MG63 (cell line): ENCODE measurements at regions not wholly inside any gene's neighbourhood (a gene's known extent, or its start where the extent isn't known, plus 50 kb on each side); places are given as distances from the start of the nearest gene placed in this dataset.
A peak's percentile ranks its signal among the peaks of the same experiment; 100 is the strongest.
"Not testable (repeated sequence)": the region's sequence is repeated elsewhere in the genome, so short reads cannot be mapped to it uniquely, and the experiment has no call there.

ENCODE experiments used
- DNase-seq: peaks from one replicate; pipeline ENCODE4 v3.0.0-alpha.2; 2020
- H3K27me3 ChIP-seq: fragments of 250-450 bp; sonication (Bioruptor Pico); 2 replicates; pipeline ENCODE4 v1.5.1; 2020; ENCODE audit warnings: mild to moderate bottlenecking, moderate library complexity
- H3K36me3 ChIP-seq: fragments of 250-450 bp; sonication (Bioruptor Pico); 2 replicates; pipeline ENCODE4 v1.5.1; 2020; ENCODE audit warnings: mild to moderate bottlenecking, moderate library complexity
- H3K4me3 ChIP-seq: fragments of 250-450 bp; sonication (Bioruptor Pico); 2 replicates; pipeline ENCODE4 v1.5.1; 2020; ENCODE audit warnings: mild to moderate bottlenecking, moderate library complexity
- H3K9me3 ChIP-seq: fragments of 250-450 bp; sonication (Bioruptor Pico); 2 replicates; pipeline ENCODE4 v1.5.1; 2020; ENCODE audit warnings: mild to moderate bottlenecking, moderate library complexity

DNA sequence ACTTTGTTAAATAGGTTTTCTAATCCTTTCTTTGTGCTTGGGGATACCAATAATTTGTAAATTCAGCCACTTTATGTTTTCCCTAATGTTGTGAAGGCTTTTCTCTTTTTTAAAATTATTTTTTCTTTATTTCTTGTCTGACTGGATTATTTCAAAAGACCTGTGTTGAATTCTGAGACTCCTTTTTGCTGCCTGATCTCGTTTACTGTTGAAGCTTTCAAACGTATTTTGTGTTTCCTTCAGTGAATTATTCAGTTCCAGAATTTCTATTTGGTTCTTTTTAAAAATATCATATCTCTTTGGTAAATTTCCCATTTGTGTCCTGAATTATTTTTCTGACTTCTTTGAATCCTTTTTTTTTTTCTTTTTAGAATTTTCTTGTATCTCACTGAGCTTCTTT, 241.6 kb downstream of the LRIG3 start:
- Histone ChIP-seq H3K4me3 (no peak overlapping the region), H3K9me3 (peaks cover 20% of the 10 kb centered on the region), H3K27me3 (no peaks in the 10 kb centered on the region), H3K36me3 (no peaks in the 10 kb centered on the region)
- no peak for DNase-seq

DNA sequence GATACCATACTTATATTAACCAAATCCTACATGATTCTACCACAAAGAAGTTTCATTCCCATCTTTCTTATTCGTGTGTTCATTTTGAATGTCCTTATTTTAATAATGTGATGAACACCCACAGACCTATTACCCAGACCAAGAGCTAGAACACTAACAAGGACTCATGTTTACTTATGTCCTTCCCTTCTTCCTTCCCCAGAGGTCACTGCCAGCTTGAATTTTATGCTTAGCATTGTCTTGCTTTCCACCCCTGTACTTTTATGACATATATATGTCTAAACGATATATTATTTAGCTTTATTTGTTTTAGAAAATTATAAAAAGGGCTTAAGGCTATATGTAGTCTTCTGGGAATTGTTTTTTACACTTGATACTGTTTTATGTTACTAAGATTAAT, 238.6 kb downstream of the LRIG3 start:
- no peak overlapping the region for H3K4me3 ChIP-seq
- peaks cover 17% of the 10 kb centered on the region for H3K9me3 ChIP-seq
- DNase-seq: no peak
- no peaks in the 10 kb centered on the region for H3K27me3 ChIP-seq
- H3K36me3 ChIP-seq: no peaks in the 10 kb centered on the region

DNA sequence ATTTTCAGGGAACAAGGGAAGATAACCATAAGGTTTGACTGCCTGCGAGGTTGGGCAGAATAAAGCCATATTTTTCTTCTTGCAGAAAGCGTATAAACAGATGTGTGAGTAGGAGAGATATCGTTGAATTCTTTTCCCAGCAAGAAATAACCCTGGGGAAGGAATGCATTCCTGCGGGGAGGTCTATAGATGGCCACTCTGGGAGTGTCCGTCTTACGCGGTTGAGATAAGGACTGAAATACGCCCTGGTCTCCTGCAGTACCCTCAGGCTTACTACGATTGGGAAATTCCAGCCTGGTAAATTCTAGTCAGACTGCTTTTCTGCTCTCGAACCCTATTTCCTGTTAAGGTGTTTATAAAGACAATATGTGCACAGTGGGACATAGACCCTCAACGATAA, 225.0 kb downstream of the LRIG3 start:
- no peaks in the 10 kb centered on the region for H3K27me3 ChIP-seq
- no peak for DNase-seq
- no peaks in the 10 kb centered on the region for H3K36me3 ChIP-seq
- no peak overlapping the region for H3K4me3 ChIP-seq
- peaks cover 6% of the 10 kb centered on the region; the same call in 1 of the 2 replicates for H3K9me3 ChIP-seq

DNA sequence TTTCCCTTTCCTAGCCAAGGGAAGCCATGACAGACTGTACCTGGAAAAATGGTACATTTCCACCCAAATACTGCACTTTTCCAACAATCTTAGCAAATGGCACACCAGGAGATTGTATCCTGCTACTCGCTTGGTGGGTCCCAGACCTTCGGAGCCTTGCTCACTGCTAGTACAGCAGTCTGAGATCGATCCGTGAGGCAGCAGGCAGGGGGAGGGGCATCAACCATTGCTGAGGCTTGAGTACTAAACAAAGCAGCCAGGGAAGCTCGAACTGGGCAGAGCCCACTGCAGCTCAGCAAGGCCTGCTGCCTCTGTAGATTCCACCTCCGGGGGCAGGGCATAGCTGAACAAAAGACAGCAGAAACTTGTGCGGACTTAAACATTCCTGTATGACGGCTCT, 218.8 kb downstream of the LRIG3 start:
- Histone ChIP-seq H3K4me3 (no peak overlapping the region), H3K9me3 (peaks cover 5% of the 10 kb centered on the region; the same call in 1 of the 2 replicates), H3K27me3 (no peaks in the 10 kb centered on the region), H3K36me3 (no peaks in the 10 kb centered on the region)
- DNase-seq: no peak

DNA sequence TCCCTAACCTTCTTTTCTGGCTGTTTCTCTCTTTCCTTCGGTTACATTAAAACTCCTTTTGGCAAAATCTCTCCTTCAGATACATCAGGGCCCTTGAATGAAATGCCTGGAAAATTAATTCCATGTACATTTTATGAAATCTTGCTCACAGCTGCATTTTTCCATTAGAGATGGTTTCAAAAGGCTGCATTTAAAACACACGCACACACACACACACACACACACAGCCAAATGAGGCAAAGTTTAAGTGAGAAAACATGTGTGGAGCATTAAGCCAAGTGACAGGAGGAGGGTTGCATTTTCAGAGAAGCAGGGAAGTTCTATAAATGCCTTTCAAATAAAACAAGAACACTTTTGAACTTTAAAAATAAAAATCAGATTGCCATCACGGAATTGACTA, 216.4 kb downstream of the LRIG3 start:
- H3K9me3 ChIP-seq: peaks cover 5% of the 10 kb centered on the region; the same call in 1 of the 2 replicates
- no peaks in the 10 kb centered on the region for H3K36me3 ChIP-seq
- DNase-seq: no peak
- H3K27me3 ChIP-seq: no peaks in the 10 kb centered on the region
- no peak overlapping the region for H3K4me3 ChIP-seq

DNA sequence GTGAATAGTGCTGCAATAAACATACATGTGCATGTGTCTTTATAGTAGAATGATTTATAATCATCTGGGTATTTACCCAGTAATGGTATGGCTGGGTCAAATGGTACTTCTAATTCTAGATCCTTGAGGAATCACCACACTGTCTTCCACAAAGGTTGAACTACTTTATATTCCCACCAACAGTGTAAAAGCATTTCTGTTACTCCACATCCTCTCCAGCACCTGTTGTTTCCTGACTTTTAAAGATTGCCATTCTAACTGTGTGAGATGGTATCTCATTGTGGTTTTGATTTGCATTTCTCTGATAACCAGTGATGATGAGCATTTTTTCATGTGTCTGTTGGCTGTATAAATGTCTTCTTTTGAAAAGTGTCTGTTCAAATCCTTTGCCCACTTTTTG, 215.5 kb downstream of the LRIG3 start:
- H3K36me3 ChIP-seq, DNase-seq, H3K27me3 ChIP-seq, H3K9me3 ChIP-seq, H3K4me3 ChIP-seq: not testable (repeated sequence)

DNA sequence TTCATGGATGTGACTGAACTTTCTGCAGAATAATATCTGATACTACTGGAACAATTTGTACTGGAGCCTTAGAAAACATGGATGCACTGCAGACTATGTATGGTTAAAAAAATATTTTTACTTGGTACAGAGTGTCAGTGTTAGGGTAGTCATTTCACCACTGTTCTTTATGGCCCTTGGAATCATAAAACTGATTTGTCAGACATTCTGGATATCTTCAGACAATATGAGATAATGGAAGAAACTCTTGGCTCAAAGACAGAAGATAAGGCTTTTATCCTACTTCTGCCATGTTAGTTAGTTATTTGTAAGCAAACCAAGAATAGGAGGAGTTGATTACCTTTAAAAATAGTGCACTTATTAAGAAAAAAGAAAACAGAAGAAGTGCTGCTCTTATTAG, 209.4 kb downstream of the LRIG3 start:
- Histone ChIP-seq H3K36me3 (no peaks in the 10 kb centered on the region), H3K9me3 (peaks cover 4% of the 10 kb centered on the region; the same call in 1 of the 2 replicates), H3K4me3 (no peak overlapping the region), H3K27me3 (no peaks in the 10 kb centered on the region)
- no peak for DNase-seq

DNA sequence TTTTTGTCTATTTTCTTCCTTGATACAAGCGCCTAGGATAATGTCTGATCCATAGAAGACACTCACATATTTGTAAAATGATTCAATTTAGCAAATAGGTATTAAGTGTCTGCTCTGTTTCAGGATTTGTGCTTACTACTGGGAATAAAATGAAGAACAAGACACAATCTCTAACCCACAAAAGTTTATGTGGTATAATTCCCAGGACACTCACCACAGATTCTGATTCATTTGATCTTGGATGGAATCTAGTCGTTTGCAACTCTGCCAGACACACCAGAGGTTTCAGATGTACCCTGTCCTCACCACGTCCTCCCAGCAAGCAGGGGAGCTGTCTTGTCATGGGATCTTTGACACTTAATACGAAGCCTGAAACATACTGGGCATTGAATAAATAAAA, 208.3 kb downstream of the LRIG3 start:
- DNase-seq: peak; percentile 43
- Histone ChIP-seq H3K27me3 (no peaks in the 10 kb centered on the region), H3K4me3 (no peak overlapping the region), H3K9me3 (peaks cover 4% of the 10 kb centered on the region; the same call in 1 of the 2 replicates), H3K36me3 (no peaks in the 10 kb centered on the region)

DNA sequence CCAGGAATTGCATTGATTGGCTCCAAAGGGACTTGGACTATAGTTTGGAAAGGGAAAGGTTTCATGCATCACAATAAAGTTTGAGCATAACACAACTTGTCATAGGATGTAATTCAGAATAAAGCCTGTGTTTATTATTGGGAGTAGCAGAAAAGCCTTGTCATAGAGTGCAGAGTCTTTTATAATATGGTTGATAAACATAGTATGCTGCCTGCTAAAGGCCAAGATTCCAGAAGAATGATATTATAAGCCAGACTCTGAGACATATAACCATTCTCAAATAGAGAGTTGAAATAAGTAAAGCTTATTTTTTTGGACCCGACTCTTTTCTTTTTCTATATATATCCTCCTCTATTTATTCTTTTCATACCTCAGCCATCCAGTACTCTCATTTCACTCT, 207.3 kb downstream of the LRIG3 start:
- Histone ChIP-seq H3K27me3 (no peaks in the 10 kb centered on the region), H3K36me3 (no peaks in the 10 kb centered on the region), H3K4me3 (no peak overlapping the region), H3K9me3 (peaks cover 4% of the 10 kb centered on the region; the same call in 1 of the 2 replicates)
- no peak for DNase-seq

DNA sequence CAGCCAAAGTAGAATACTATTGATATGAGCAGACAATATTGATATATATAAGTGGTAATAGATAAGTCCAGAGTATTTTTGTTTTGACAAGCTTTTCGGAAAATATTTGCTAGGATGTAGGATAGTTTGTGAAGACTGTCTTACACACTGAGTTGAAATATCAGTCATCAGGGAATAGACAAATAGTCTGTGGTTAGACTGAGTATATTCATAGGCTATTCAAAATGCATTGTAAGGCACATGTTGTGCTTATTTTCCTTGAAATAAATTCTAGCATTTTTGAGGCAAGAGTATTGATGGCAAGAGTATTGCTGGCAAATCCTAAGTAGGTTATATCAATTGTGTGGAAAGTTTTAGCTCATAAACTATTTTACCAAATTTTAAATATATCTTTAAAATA, 201.1 kb downstream of the LRIG3 start:
- Histone ChIP-seq H3K27me3 (no peaks in the 10 kb centered on the region), H3K36me3 (no peaks in the 10 kb centered on the region), H3K4me3 (no peak overlapping the region), H3K9me3 (no peaks in the 10 kb centered on the region)
- no peak for DNase-seq

DNA sequence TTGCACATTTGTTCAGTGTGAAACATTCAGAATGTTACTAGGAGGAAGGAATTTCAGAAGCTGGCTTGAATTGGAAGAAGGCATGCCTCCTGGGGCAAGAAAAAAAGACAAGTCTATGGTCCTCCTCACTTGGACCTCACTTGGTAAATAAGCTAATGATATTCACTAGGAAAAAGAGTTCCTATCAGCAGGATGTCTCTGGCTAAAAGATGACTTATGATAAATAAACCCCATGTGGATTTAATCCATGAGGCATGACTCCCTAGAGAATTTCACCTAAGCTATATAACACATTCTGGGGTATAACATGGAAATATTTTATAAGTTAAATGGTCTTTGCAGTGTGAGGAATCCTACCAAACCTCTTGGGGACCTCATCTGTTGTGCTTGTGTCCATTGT, 199.9 kb downstream of the LRIG3 start:
- H3K4me3 ChIP-seq: no peak overlapping the region
- no peaks in the 10 kb centered on the region for H3K27me3 ChIP-seq
- H3K9me3 ChIP-seq: no peaks in the 10 kb centered on the region
- no peaks in the 10 kb centered on the region for H3K36me3 ChIP-seq
- no peak for DNase-seq

DNA sequence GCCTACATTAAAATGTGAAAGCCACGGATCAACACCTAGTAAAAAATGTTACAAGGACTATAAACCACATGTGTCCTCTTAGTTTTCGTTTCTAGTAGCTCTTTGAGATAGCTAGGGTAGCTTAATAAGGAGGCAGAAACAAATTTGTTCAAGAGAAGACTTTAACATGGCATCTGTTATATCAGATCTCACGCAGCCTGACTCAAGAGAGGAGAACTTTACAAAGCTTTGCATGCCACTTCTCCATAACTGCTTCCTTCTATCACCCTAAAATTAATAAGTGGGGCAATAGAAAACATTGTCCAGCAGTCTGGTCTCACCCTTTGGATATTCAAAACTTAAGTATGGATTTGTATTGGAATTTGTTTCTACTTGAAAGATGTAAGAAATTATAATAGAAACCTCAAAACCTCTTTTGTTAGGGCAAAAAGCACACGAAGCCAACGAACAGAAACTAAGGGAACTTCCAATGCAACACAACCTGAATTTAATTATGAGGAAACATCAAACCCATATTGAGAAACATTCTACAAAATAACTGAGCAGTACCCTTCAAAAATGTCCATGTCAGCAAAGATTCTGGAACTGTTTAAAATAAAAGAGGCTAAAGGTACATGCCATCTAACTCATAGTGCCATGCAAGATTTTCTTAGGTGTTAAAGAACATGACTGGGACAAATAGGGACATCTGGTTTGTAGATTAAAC, 194.8 kb downstream of the LRIG3 start:
- Histone ChIP-seq H3K4me3 (no peak overlapping the region), H3K9me3 (no peaks in the 10 kb centered on the region; the same call in 1 of the 2 replicates), H3K36me3 (no peaks in the 10 kb centered on the region), H3K27me3 (no peaks in the 10 kb centered on the region)
- no peak for DNase-seq

DNA sequence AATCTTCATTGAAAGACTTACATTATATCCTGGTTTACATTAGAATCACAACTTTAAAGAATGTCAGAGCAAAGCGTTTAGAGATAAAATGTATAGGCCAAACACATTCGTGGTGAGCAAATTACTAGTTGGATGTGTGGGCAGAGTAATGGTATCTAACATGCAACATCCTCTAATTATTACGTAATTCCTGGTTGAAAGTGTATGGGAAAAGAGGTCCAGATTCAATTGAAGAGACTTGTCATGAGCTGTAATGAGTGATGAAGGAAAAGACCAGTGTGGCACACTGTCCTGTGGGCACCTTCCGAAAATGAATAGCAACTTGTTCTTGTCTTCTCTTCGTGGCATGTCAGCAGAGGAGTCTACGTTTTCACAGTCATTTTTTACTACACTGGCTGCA, 192.8 kb downstream of the LRIG3 start:
- no peak for DNase-seq
- Histone ChIP-seq H3K27me3 (no peaks in the 10 kb centered on the region), H3K36me3 (no peaks in the 10 kb centered on the region), H3K4me3 (no peak overlapping the region), H3K9me3 (no peaks in the 10 kb centered on the region; the same call in 1 of the 2 replicates)

DNA sequence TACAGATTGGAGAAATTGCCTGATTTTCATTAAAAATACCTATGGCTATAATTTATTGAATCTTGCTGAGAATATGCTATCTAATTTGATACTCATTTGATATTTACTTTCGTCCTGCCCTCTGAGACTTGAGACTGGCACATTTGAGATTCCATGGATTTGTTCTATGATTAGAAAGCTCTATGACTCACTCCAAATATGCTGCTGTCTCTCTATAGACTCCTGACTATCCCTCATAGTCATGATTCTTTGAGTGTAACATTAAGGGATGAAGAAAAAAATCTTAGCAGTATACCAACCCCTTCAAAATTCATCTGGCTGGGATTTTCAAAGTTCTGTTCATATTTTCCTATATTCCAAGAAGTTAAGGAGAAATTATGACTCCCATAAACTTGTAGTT, 191.9 kb downstream of the LRIG3 start:
- DNase-seq: no peak
- Histone ChIP-seq H3K36me3 (no peaks in the 10 kb centered on the region), H3K4me3 (no peak overlapping the region), H3K27me3 (no peaks in the 10 kb centered on the region), H3K9me3 (no peaks in the 10 kb centered on the region; the same call in 1 of the 2 replicates)

DNA sequence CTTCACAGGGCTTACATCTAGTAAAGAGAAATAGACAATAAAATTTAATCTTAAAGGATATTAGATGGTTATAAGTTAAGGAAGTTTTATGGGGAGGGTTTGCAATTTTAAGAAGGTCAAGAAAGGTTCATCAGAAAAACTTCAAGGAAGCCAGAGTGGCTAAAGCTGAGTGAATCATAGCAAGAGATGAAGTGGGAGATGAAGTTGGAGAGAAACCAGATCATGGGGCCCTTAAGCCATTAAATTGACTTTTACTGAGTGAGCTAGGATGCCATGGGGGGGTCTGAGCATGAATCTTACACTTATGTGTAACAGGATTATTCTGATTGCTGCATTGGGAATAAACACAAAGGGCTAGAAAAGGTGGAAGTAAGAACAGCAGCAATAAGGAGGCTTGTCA, 189.2 kb downstream of the LRIG3 start:
- no peak overlapping the region for H3K4me3 ChIP-seq
- no peaks in the 10 kb centered on the region for H3K27me3 ChIP-seq
- no peaks in the 10 kb centered on the region for H3K36me3 ChIP-seq
- no peaks in the 10 kb centered on the region; the same call in 1 of the 2 replicates for H3K9me3 ChIP-seq
- no peak for DNase-seq

DNA sequence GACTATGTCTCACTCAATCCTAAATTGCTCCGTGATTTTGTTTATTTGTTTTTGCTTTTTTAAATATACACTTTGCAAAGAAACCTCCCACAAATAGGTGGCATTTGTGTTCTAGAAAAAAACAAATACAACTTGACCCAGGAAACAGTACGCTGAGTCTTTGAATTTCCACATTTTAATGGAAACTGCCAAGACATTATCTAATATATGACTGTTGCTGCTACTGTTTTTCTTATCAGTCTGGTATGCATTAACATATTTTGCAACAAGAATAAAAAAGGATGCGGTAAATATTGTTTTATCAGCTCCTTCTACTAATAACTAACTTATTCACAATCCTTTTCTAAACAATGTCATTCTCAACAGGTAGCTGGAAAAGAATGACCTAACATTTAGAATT, 187.4 kb downstream of the LRIG3 start:
- no peak overlapping the region for H3K4me3 ChIP-seq
- H3K36me3 ChIP-seq: no peaks in the 10 kb centered on the region
- no peaks in the 10 kb centered on the region; the same call in 1 of the 2 replicates for H3K9me3 ChIP-seq
- no peak for DNase-seq
- no peaks in the 10 kb centered on the region for H3K27me3 ChIP-seq

DNA sequence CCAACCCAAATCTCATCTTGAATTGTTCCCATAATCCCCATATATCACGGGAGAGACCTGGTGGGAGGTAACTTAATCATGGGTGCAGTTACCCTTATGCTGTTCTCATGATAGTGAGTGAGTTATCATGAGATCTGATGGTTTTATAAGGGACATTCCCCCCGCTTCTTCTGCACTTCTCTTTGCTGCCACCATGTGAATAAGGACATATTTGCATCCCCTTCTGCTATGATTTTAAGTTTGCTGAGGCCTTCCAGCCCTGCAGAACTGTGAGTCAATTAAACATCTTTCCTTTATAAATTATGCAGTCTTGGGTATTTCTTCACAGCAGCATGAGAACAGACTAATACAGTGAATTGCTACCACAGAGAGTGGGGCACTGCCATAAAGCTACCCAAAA, 179.1 kb downstream of the LRIG3 start:
- H3K27me3 ChIP-seq: no peaks in the 10 kb centered on the region
- no peaks in the 10 kb centered on the region; the same call in 1 of the 2 replicates for H3K9me3 ChIP-seq
- no peaks in the 10 kb centered on the region for H3K36me3 ChIP-seq
- DNase-seq: no peak
- H3K4me3 ChIP-seq: no peak overlapping the region

DNA sequence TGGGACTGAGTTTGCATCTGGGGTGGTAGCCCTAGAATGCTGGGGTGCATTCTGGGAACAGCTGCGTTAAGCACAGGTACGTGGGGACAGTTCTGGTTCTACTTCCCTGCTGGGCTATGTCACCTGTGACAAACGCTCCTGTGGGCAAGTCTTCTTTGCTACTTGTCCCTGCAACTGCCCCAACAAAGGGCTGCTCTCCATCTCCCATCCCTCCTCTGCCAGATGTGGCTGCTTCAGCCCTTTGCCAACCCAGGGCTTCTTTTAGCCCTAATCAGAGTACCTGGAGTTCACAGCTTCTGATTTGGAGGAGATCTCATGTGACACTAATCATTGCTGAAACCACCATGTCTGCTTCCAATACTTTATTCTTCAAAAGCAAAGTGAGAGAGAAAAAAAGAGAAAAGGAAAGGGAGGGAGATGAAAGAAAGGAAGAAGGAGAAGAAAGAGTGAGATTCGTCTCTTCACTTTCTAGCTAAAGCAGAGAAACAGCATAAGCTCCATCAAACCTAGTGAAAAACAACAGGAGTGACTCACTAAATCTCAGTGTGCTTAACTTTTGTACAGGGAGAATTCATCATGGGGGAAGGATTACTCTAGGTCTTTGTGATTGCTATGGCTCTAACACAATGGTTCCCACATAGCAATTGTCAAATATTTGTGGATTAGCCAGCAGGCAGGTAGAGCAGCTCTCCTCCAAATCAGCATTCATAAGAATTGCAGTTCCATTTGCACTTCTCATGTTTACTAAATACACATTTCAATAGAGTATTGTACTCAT, 174.8 kb downstream of the LRIG3 start:
- Histone ChIP-seq H3K36me3 (no peaks in the 10 kb centered on the region), H3K27me3 (no peaks in the 10 kb centered on the region), H3K9me3 (no peaks in the 10 kb centered on the region; the same call in 1 of the 2 replicates), H3K4me3 (no peak overlapping the region)
- no peak for DNase-seq
